Mucosa of rectum (tissue), 2 donors: ENCODE measurements at regions not wholly inside any gene's neighbourhood (a gene's known extent, or its start where the extent isn't known, plus 50 kb on each side); places are given as distances from the start of the nearest gene placed in this dataset.

Source experiments
- H3K27ac ChIP-seq, 2 donors: one replicate each; pipeline ENCODE4 v1.7.0; 2013; ENCODE audit warnings: inconsistent platforms in 2 of 2, low read depth in 2 of 2, low read length in 2 of 2
- H3K27me3 ChIP-seq, 2 donors: one replicate each; pipeline ENCODE4 v1.7.0; 2013; ENCODE audit warnings: low read length in 2 of 2; ENCODE audit not compliant: control insufficient read depth in 2 of 2, insufficient read depth in 2 of 2
- H3K36me3 ChIP-seq, 2 donors: one replicate each; pipeline ENCODE4 v1.7.0; 2013; ENCODE audit warnings: low read length in 2 of 2; ENCODE audit not compliant: control insufficient read depth in 2 of 2, insufficient read depth in 2 of 2
- H3K4me1 ChIP-seq, 2 donors: one replicate each; pipeline ENCODE4 v1.7.0; 2013; ENCODE audit warnings: low read length in 2 of 2, mild to moderate bottlenecking in 1 of 2; ENCODE audit not compliant: control insufficient read depth in 2 of 2, insufficient read depth in 2 of 2
- H3K4me3 ChIP-seq, 2 donors: one replicate each; pipeline ENCODE4 v1.7.0; 2013; ENCODE audit warnings: low read length in 2 of 2
- H3K9ac ChIP-seq, 2 donors: one replicate each; pipeline ENCODE4 v1.7.0; 2013; ENCODE audit warnings: low read length in 2 of 2, low read depth in 1 of 2, mild to moderate bottlenecking in 1 of 2
- H3K9me3 ChIP-seq, 2 donors: one replicate each; pipeline ENCODE4 v1.7.0; 2013; ENCODE audit warnings: low read length in 2 of 2; ENCODE audit not compliant: control insufficient read depth in 2 of 2
- donor health status: healthy.
- donor health status: Normal muscosa, but diverticular disease.

GRCh38 chr1:168982778-168983177, 123.7 kb upstream of the ATP1B1 start:
- Histone ChIP-seq H3K4me3 (no peak overlapping the region), H3K27me3 (no peaks in the 10 kb centered on the region), H3K27ac (no peak overlapping the region), H3K9ac (no peak overlapping the region), H3K36me3 (no peaks in the 10 kb centered on the region), H3K4me1 (no peaks in the 10 kb centered on the region), H3K9me3 (no peaks in the 10 kb centered on the region)

GRCh38 chr1:168987330-168987729, 119.2 kb upstream of the ATP1B1 start:
- H3K27ac ChIP-seq: no peak overlapping the region
- no peak overlapping the region for H3K9ac ChIP-seq
- H3K27me3 ChIP-seq: no peaks in the 10 kb centered on the region
- no peaks in the 10 kb centered on the region for H3K36me3 ChIP-seq
- H3K9me3 ChIP-seq: no peaks in the 10 kb centered on the region
- no peak overlapping the region for H3K4me3 ChIP-seq
- no peaks in the 10 kb centered on the region for H3K4me1 ChIP-seq

- Histone ChIP-seq H3K9ac (no peak overlapping the region), H3K4me1 (no peaks in the 10 kb centered on the region), H3K27ac (no peak overlapping the region), H3K4me3 (no peak overlapping the region), H3K36me3 (no peaks in the 10 kb centered on the region), H3K9me3 (no peaks in the 10 kb centered on the region), H3K27me3 (no peaks in the 10 kb centered on the region)
These were observed 118.6 kb upstream of the ATP1B1 start for GRCh38 chr1:168987923-168988322.

GRCh38 chr1:168989985-168990384, 116.5 kb upstream of the ATP1B1 start:
- H3K27me3 ChIP-seq: no peaks in the 10 kb centered on the region
- H3K27ac ChIP-seq: no peak overlapping the region
- H3K36me3 ChIP-seq: no peaks in the 10 kb centered on the region
- H3K4me1 ChIP-seq: no peaks in the 10 kb centered on the region
- no peak overlapping the region for H3K9ac ChIP-seq
- no peaks in the 10 kb centered on the region for H3K9me3 ChIP-seq
- no peak overlapping the region for H3K4me3 ChIP-seq

- no peak overlapping the region for H3K9ac ChIP-seq
- no peaks in the 10 kb centered on the region for H3K4me1 ChIP-seq
- H3K27me3 ChIP-seq: no peaks in the 10 kb centered on the region
- no peaks in the 10 kb centered on the region for H3K9me3 ChIP-seq
- no peaks in the 10 kb centered on the region for H3K36me3 ChIP-seq
- no peak overlapping the region for H3K27ac ChIP-seq
- H3K4me3 ChIP-seq: no peak overlapping the region
These were observed 114.6 kb upstream of the ATP1B1 start for GRCh38 chr1:168991667-168992475.

GRCh38 chr1:169001353-169001752, 105.1 kb upstream of the ATP1B1 start:
- no peak overlapping the region for H3K4me3 ChIP-seq
- no peaks in the 10 kb centered on the region for H3K27me3 ChIP-seq
- H3K36me3 ChIP-seq: no peaks in the 10 kb centered on the region
- no peak overlapping the region for H3K9ac ChIP-seq
- no peak overlapping the region for H3K27ac ChIP-seq
- H3K4me1 ChIP-seq: no peaks in the 10 kb centered on the region
- no peaks in the 10 kb centered on the region for H3K9me3 ChIP-seq

- H3K27me3 ChIP-seq: no peaks in the 10 kb centered on the region
- H3K4me1 ChIP-seq: no peaks in the 10 kb centered on the region
- no peak overlapping the region for H3K27ac ChIP-seq
- no peak overlapping the region for H3K4me3 ChIP-seq
- no peaks in the 10 kb centered on the region for H3K9me3 ChIP-seq
- H3K36me3 ChIP-seq: no peaks in the 10 kb centered on the region
- H3K9ac ChIP-seq: no peak overlapping the region
These were observed 102.5 kb upstream of the ATP1B1 start for GRCh38 chr1:169003864-169004516.

- Histone ChIP-seq H3K36me3 (no peaks in the 10 kb centered on the region), H3K4me3 (no peak overlapping the region), H3K27me3 (no peaks in the 10 kb centered on the region), H3K9me3 (no peaks in the 10 kb centered on the region), H3K4me1 (no peaks in the 10 kb centered on the region), H3K9ac (no peak overlapping the region), H3K27ac (no peak overlapping the region)
These were observed 100.7 kb upstream of the ATP1B1 start for GRCh38 chr1:169005776-169006175.

- H3K9ac ChIP-seq: no peak overlapping the region
- H3K27me3 ChIP-seq: no peaks in the 10 kb centered on the region
- no peaks in the 10 kb centered on the region for H3K4me1 ChIP-seq
- H3K36me3 ChIP-seq: no peaks in the 10 kb centered on the region
- no peaks in the 10 kb centered on the region for H3K9me3 ChIP-seq
- no peak overlapping the region for H3K27ac ChIP-seq
- no peak overlapping the region for H3K4me3 ChIP-seq
These were observed 96.8 kb upstream of the ATP1B1 start for GRCh38 chr1:169009666-169010065.

GRCh38 chr1:169012416-169012815, 94.1 kb upstream of the ATP1B1 start:
- H3K4me3 ChIP-seq: no peak overlapping the region
- H3K9ac ChIP-seq: no peak overlapping the region
- H3K27me3 ChIP-seq: no peaks in the 10 kb centered on the region
- no peaks in the 10 kb centered on the region for H3K4me1 ChIP-seq
- H3K36me3 ChIP-seq: no peaks in the 10 kb centered on the region
- H3K9me3 ChIP-seq: no peaks in the 10 kb centered on the region
- H3K27ac ChIP-seq: no peak overlapping the region
